Uterus (tissue), 3 donors: ENCODE measurements at regions not wholly inside any gene's neighbourhood (a gene's known extent, or its start where the extent isn't known, plus 50 kb on each side); places are given as distances from the start of the nearest gene placed in this dataset.
"Not testable (repeated sequence)": the region's sequence is repeated elsewhere in the genome, so short reads cannot be mapped to it uniquely, and the experiment has no call there.

Source experiments
- DNase-seq, 2 donors: peaks; one replicate each; pipeline ENCODE4 v3.0.0-alpha.2; 2019 to 2020
- H3K27ac ChIP-seq, 2 donors: fragments of 200-600 bp; sonication (generic); 1 replicate in 1 of 2; 2 replicates in 1 of 2; pipeline ENCODE4 v1.5.1; 2016 to 2018
- H3K27me3 ChIP-seq, 2 donors: fragments of 200-600 bp; sonication (generic); one replicate each; pipeline ENCODE4 v1.5.1; 2018 to 2019; ENCODE audit warnings: control low read depth in 1 of 2
- H3K36me3 ChIP-seq, 2 donors: fragments of 200-600 bp; sonication (generic); one replicate each; pipeline ENCODE4 v1.5.1; 2019; ENCODE audit warnings: control low read depth in 1 of 2
- H3K4me1 ChIP-seq, 2 donors: fragments of 200-600 bp; sonication (generic); one replicate each; pipeline ENCODE4 v1.5.1; 2018 to 2019; ENCODE audit warnings: control low read depth in 1 of 2
- H3K4me3 ChIP-seq, 2 donors: fragments of 200-600 bp; sonication (generic); 1 replicate in 1 of 2; 2 replicates in 1 of 2; pipeline ENCODE4 v1.5.1; 2018 to 2019; ENCODE audit warnings: mild to moderate bottlenecking in 1 of 2
- H3K9me3 ChIP-seq, 2 donors: fragments of 200-600 bp; sonication (generic); one replicate each; pipeline ENCODE4 v1.5.1; 2019; ENCODE audit warnings: control low read depth in 1 of 2
- CTCF ChIP-seq, 4 experiments: fragments of 200-600 bp in 2 of 4; fragments of 450-650 bp in 2 of 4; sonication (generic) in 2 of 4; IDR thresholded peaks; one replicate each; pipeline ENCODE4 v1.5.1; 2016 to 2019; ENCODE audit warnings: antibody characterized with exemption in 4 of 4, mild to moderate bottlenecking in 2 of 4, moderate library complexity in 1 of 4
- POLR2A ChIP-seq, 2 donors: fragments of 450-650 bp; IDR thresholded peaks; one replicate each; pipeline ENCODE4 v1.6.1; 2016; ENCODE audit warnings: antibody characterized with exemption in 2 of 2, mild to moderate bottlenecking in 1 of 2, moderate library complexity in 1 of 2
- intact Hi-C: fragments of 100-400 bp; cut with DNase I; formaldehyde crosslinking; loops from one replicate; pipeline ENCODE4 v1.15.1; 2023; ENCODE audit warnings: low total_unique reads
- donor health status: DM: yes; HTN: yes; CAD: no.

- no peak for TF ChIP-seq POLR2A (IDR thresholded peaks at IDR 0.05)
- TF ChIP-seq CTCF (IDR thresholded peaks at IDR 0.05): no peak
- Histone ChIP-seq H3K36me3 (no peaks in the 10 kb centered on the region), H3K4me1 (no peaks in the 10 kb centered on the region), H3K4me3 (no peak overlapping the region), H3K9me3 (no peaks in the 10 kb centered on the region), H3K27ac (no peak overlapping the region), H3K27me3 (no peaks in the 10 kb centered on the region)
- intact Hi-C loops: no loop called here
- no peak for DNase-seq
Observed at GRCh38 chr13:79895416-79895815, 414.5 kb downstream of the NDFIP2 start.

- H3K27ac ChIP-seq, intact Hi-C loops, H3K36me3 ChIP-seq, H3K27me3 ChIP-seq, H3K4me3 ChIP-seq, DNase-seq, H3K4me1 ChIP-seq, H3K9me3 ChIP-seq: not testable (repeated sequence)
Observed at GRCh38 chr13:79887278-79887677, 406.3 kb downstream of the NDFIP2 start.

- H3K27ac ChIP-seq: no peak overlapping the region
- no peaks in the 10 kb centered on the region for H3K9me3 ChIP-seq
- H3K36me3 ChIP-seq: no peaks in the 10 kb centered on the region
- no peaks in the 10 kb centered on the region for H3K4me1 ChIP-seq
- H3K27me3 ChIP-seq: no peaks in the 10 kb centered on the region
- no peak overlapping the region for H3K4me3 ChIP-seq
- intact Hi-C loops: no loop called here
- DNase-seq: no peak
- no peak for TF ChIP-seq POLR2A (IDR thresholded peaks at IDR 0.05)
- TF ChIP-seq CTCF (IDR thresholded peaks at IDR 0.05): no peak
Observed at GRCh38 chr13:79886601-79887000, 405.6 kb downstream of the NDFIP2 start.

GRCh38 chr13:79884890-79885289 is 403.9 kb downstream of the NDFIP2 start:
- Histone ChIP-seq H3K27ac (no peak overlapping the region), H3K4me3 (no peak overlapping the region), H3K27me3 (no peaks in the 10 kb centered on the region), H3K4me1 (no peaks in the 10 kb centered on the region), H3K9me3 (no peaks in the 10 kb centered on the region), H3K36me3 (no peaks in the 10 kb centered on the region)
- intact Hi-C loops: no loop called here
- DNase-seq: no peak
- no peak for TF ChIP-seq CTCF (IDR thresholded peaks at IDR 0.05)
- TF ChIP-seq POLR2A (IDR thresholded peaks at IDR 0.05): no peak

GRCh38 chr13:79883216-79883615 is 402.3 kb downstream of the NDFIP2 start:
- no peaks in the 10 kb centered on the region for H3K4me1 ChIP-seq
- H3K27me3 ChIP-seq: no peaks in the 10 kb centered on the region
- intact Hi-C loops: no loop called here
- no peak for DNase-seq
- no peak overlapping the region for H3K27ac ChIP-seq
- no peak overlapping the region for H3K4me3 ChIP-seq
- TF ChIP-seq POLR2A (IDR thresholded peaks at IDR 0.05): no peak
- no peak for TF ChIP-seq CTCF (IDR thresholded peaks at IDR 0.05)
- H3K9me3 ChIP-seq: no peaks in the 10 kb centered on the region
- H3K36me3 ChIP-seq: no peaks in the 10 kb centered on the region

GRCh38 chr13:79880818-79881217 is 399.9 kb downstream of the NDFIP2 start:
- DNase-seq: no peak
- Histone ChIP-seq H3K27me3 (no peaks in the 10 kb centered on the region), H3K4me1 (no peaks in the 10 kb centered on the region), H3K4me3 (no peak overlapping the region), H3K9me3 (no peaks in the 10 kb centered on the region), H3K27ac (no peak overlapping the region), H3K36me3 (no peaks in the 10 kb centered on the region)
- intact Hi-C loops: no loop called here
- TF ChIP-seq CTCF (IDR thresholded peaks at IDR 0.05) (no peak), POLR2A (IDR thresholded peaks at IDR 0.05) (no peak)
